ENCODE measurements at regions not wholly inside any gene's neighbourhood (a gene's known extent, or its start where the extent isn't known, plus 50 kb on each side); places are given as distances from the start of the nearest gene placed in this dataset.

- TF ChIP-seq CTCF (IDR thresholded peaks at IDR 0.05 in 8 of 11, conservative IDR thresholded peaks at IDR 0.05 in 3 of 11) (no peak), POLR2A (IDR thresholded peaks at IDR 0.05) (no peak)
Observed at GRCh38 chr16:58821886-58822285, 87.8 kb upstream of the GOT2 start.
